ENCODE measurements at regions not wholly inside any gene's neighbourhood (a gene's known extent, or its start where the extent isn't known, plus 50 kb on each side); places are given as distances from the start of the nearest gene placed in this dataset.

GRCh38 chr10:108086502-108086901 lies 922.0 kb upstream of the SORCS1 start:
- TF ChIP-seq POLR2AphosphoS5 (IDR thresholded peaks at IDR 0.05), result no peak
- TF ChIP-seq, protein P1, sequence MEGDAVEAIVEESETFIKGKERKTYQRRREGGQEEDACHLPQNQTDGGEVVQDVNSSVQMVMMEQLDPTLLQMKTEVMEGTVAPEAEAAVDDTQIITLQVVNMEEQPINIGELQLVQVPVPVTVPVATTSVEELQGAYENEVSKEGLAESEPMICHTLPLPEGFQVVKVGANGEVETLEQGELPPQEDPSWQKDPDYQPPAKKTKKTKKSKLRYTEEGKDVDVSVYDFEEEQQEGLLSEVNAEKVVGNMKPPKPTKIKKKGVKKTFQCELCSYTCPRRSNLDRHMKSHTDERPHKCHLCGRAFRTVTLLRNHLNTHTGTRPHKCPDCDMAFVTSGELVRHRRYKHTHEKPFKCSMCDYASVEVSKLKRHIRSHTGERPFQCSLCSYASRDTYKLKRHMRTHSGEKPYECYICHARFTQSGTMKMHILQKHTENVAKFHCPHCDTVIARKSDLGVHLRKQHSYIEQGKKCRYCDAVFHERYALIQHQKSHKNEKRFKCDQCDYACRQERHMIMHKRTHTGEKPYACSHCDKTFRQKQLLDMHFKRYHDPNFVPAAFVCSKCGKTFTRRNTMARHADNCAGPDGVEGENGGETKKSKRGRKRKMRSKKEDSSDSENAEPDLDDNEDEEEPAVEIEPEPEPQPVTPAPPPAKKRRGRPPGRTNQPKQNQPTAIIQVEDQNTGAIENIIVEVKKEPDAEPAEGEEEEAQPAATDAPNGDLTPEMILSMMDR (IDR thresholded peaks at IDR 0.05), result no peak
